NCI-H345 treated with DMSO at 0.1 percent for 48 hours (cell line): ENCODE measurements at regions not wholly inside any gene's neighbourhood (a gene's known extent, or its start where the extent isn't known, plus 50 kb on each side); places are given as distances from the start of the nearest gene placed in this dataset.

Experiments used
- DNase-seq: peaks from one replicate; lab custom pipeline; 2025; ENCODE audit not compliant: unreplicated experiment; lab: John Stamatoyannopoulos, UW

DNA sequence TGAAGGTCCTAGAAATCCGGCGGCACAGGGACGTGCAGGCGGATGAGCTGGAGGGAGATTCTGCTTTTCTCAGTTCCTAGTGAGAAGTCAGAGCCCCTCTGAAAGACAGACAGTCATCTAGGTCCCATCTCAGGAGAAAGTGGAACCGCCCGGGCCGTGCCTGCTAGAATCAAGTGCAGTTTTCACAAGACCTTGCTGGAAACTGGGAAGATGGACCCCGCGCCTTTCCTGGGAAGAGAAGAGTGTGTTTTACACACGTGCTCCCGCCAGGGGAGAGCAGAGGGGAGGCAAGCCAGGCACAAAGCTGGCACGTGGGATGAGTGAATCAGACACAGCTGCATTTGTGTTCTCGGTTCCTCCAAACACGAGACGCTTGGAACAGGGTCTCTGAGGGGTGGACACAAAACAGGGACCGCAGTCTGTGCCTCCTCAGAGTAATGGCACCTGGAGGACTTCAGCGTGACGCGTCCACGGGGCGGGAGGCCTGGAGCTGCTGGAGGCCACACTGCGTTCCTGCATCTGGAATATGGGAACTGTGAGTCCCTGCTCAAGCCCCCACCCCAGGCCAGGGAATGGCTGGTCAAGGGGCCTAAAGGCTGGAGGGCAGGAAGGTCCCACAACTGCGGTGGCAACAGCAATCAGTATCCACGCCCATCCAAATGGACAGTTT lies 218.3 kb downstream of the BRD1 start:
- DNase-seq: no peak

DNA sequence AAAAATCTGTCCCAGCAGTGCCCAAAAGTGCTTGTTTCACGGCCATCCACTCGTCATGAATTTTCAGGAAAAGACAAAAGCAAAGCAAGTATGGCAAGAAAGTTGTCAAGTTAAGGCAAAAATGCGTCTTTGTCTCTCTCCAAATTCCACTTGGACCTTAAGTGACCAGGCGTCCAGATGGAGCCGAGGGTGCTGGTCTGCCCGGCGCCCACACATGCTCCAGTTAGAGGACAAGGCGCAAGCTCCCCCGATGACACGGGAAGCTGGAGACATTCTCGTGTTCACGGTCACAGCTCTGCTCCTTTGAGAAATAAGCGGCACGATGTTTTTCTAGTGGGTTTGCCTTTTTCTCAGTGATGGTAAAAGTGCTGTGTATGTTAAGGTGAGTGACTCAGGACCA lies 219.0 kb downstream of the BRD1 start:
- DNase-seq: no peak

DNA sequence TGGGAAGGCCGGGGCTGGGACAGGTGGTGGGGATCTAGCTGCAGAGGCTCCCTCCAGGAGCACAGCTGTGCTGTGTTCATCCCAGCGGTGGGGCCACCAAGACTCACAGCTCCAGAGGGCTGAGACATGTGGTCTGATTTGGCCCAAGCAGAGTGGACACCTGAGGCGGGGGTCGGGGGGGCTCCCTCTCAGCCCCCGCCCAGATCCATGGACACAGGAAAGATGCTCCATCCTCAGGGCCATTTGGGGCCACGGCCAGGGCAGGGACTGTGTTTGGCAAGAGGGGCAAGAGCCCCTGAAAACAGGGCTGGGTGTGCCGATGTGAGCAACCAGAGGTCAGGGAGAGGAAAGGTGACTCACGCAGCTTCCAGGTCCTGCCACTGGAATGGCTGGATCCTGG lies 219.4 kb downstream of the BRD1 start:
- DNase-seq: no peak

DNA sequence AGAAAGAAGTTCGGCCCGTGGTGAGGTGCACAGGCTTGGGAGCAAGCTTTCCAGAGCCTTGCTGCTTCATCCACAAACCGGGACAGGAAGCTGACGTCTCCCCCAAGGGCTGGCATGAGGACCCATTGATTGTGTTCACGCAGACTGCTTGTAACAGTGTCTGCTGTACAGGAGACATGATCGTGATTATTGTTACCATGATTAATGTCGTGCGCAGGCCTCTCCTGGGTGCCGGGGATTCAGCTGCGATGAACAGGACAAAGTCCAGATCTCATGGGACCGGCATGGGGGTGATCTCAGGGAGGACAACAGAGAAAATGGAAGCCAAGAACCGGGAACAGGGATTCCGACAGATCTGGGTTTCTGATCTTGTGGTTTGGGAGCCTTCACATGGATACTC lies 219.9 kb downstream of the BRD1 start:
- DNase-seq: no peak

DNA sequence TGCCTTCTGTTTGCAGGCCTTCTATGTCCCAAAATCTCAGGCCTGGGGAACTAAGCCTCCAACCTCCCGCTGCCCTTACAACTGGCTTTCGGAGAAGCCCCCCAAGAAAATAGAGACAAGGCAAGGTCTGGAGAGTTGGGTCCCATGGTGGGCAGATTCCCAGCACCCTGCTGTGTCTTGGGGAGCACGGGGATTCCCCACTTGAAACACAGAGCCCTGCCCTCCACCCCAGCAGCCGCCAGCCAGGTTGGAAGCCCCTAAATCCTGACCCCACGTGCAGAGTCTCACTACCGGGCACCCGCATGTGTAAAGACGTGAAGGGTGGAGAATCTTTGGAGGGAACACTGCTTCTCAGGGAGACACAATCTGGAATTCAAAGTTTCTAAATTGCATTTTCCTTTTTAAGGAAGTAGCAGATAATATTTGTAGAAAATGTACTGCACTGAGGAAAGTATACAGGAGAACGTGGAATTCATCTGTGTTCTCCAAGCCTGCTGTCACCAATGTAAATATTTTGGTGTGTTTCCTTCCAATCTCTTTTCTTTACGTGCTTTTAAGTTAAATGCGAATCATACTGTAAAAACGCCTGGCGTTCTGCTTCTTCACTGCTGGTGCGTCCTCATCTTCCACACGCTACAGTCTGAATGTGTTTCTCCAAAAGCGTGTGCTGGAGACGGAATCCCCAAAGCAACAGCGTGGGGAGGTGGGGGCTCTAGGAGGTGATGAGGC lies 220.9 kb downstream of the BRD1 start:
- no peak for DNase-seq

DNA sequence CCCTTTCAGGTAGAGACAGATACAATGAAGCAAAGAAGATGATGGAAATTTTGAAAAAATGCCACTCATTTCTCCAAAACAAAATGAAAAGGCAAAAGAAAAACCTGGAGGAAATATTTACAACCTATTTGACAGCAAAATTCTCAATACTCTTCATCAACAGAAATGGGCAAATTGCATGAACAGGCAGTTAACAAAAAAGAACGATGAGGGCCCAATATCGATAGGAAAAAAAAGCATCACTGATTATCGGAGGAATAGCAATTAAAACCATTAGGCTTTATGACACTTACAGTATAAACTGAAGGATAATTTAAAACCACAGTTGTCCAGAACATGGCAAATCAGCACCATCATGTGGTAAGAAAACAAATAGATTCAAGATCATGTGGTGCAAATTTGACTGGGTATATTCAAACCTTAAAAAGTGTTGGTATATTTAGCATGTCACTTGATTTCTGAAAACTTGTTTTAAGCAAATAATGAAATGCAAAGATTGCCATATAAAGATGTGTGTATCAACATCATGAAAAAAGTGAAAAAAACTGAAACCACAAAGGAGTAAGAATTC lies 222.9 kb downstream of the BRD1 start:
- DNase-seq: no peak

DNA sequence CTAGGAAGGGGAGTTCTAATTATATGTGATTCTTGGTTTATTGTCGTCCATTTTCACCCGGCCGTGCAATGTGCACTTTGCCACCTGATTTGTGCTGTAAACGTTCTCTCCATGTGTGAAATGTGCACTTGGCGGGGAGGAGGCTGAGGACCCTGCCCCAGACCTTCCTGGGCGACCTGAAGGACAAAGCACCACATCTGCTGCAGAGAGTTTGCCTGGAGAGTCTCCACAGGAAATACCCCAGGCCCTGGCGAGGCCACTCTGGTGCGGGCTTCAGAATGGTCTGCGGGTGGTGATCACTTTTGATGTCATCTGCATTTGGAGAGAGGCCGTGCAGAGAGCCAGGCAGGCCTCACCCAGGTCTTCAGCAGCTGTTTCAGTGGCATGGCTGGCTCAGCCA lies 224.7 kb downstream of the BRD1 start:
- no peak for DNase-seq

DNA sequence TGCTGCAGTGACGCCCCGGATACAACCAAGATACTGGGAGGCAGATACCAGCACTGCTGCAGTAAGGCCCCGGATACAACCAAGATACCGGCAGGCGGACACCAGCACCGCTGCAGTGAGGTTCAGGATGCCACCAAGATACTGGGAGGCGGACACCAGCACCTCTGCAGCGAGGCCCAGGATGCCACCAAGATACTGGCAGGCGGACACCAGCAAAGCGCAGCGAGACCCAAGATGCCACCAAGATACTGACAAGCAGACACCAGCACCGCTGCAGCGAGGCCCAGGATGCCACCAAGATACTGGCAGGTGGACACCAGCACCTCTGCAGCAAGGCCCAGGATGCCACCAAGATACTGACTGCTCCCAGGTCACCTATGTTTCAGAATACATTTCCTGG lies 225.2 kb downstream of the BRD1 start:
- no peak for DNase-seq

DNA sequence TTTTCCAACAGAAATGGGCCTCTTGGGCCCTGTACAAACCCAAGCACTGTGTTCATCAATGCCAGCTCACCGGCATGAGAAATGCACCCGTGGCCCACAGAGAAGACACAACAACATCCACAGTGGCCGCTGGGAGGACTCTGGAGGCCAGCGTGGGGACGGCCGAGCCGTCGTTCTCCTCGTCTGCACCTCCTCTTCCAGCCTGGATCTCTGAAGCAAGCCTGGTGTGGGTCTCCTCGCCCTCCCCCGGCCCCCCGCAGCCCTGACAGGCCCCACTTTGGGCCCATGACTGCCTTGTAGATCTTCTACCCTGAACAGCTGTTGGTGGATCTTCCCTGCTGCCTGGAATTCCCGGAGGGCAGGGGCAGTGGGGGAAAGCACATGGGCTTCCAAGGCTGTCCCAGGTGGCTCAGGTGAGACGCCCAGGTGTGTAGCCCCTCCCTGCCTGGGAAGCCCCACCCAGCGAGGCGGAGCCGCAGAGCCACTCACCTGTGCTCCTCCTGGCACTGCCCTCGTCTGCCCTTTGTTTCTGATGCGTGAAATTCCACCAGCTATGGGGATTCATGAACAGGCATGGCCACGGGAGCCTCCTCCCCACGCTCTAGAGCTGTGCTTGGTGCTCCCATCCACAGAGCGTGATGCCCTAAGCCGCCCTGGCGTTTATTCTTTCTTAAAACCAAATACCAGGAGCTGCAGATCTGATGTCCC lies 225.9 kb downstream of the BRD1 start:
- DNase-seq: no peak

DNA sequence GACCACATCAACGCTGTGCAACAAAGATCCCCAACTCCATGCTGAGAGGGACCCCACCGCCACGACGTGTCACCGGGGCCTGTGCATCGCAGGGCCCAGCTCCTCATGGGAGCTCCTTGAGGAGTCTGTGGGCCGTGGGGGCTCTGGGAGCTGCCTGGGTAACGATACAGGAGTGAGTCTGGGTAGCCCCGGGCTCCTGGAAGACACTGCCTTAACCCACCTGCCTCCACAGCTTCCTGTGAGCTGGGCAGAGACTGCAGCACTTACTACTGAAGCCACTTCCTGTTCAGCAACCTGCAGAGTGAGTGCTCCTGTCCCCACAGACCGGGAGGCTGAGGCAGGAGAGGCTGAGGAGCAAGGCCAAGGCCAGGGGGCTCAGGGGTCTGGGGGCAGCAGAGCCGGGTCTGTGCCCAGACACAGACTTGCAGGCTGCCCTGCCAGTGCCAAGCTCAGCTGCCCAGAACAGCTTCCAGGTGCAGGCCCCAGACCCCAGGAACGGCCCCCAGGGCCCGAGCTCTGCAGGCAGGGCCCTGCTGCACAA lies 226.7 kb downstream of the BRD1 start:
- no peak for DNase-seq

DNA sequence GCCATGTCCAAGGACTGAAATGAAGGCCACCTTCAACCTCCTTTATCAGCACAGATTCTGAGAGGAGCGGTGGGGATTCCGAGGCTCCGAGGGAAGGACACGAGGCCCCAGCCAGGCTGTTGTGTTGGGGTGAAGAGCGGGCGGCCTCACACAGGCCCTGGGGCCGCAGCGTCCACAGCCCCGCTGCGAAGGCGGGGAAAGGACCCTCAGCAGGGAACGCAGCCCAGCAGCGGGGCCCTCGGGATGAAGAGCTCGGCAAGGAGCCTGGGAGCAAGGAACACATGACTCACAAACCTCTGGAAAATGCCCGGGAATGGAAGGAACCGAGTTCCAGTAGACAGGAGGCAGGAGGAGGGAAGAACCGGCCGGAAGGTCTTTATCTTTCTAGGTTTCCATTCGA lies 227.2 kb downstream of the BRD1 start:
- DNase-seq: no peak

DNA sequence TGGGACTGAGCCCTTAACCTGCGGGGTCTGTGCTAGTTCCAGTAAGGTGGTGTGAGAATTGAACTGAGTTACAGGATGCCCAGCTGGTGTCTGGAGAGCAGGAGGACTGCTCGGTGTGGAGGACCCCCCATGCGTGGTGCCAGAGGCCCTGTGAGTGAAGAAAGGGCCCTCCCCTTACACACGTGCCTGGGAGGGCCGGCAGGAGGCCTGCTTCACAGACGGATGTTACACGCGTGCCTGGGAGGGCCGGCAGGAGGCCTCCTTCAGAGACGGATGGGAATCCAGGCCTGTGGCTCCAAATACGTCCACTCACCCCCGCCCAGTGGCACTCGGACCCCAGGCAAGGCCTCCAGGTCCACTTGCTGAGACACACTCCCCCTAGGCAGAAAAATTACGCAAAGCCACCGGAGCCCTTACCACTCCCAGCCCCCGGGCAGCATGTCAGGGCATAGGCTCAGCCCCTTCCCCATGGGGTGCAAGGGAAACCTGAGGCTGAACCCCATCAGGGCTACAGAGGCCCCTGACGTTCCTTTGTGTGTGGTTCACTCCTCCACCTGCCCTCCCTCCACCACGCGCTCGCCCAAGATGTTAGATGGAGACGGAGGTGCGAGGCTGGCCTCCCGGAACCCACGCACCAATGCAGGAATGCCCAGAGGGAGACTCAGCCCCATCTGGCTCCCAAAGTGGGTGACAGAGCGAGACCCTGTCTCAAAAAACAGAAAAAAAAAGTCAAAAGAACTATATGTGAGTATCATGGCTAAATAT lies 227.8 kb downstream of the BRD1 start:
- no peak for DNase-seq

DNA sequence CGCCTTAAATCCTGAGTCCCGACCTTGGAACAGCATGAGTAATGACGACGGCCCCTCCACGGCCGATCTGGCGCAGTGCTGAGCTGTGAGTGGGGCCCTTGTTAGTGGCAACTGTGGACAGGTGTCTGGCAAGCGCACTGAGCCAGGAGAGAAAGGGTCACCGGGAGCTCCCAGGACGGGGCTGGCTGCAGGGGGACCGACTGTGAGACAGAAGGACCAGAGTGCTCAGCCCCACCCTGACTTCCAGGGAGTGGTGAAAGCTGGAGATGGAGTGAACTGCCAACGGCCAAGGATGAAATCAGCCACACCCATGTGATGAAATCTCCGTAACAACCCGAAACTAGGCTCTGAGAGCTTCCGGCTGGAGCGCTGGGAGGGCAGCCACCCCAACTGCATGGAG lies 228.6 kb downstream of the BRD1 start:
- DNase-seq: no peak

DNA sequence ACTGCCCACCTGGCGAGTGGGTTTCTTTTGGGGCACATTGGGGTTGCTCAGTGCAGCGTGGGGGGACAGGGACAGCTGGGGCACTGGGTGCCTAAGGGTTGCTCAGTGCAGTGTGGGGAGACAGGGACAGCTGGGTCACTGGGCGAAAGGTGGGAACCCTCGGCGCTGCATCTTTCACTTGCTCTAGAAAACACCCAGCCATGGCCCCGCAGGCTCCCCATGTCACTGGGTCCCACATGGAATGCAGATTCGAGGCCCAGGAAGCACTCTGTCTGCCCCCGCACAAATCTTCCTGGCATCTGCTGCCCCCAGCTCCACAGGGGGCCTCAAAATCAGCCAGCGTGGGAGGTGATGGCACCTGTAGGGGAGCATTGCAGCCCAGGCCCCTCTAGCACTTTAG lies 229.3 kb downstream of the BRD1 start:
- DNase-seq: no peak

DNA sequence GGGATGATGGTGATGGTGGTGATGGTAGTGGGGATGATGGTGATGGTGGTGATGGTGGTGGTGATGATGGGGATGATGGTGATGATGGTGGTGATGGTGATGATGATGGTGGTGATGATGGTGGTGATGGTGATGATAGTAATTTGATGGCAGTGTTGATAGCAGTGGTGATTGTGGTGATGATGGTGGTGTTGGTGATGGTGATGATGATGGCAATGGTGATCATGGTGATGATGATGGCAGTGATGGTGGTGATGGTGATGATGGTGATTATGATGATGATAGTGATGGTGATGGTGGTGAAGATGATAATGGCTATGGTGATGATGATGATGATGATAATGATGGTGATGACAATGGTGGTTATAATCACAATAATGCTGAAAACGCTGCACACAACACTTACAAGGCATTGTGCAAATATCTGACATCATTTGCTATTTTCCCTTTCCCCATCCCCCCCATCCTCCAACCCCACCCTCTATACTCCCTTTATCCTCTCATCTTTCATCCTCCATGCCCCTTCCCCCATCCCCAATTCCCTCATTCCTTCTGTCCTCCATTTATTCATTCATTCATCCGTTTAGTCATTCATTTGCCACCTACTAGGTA lies 230.1 kb downstream of the BRD1 start:
- DNase-seq: no peak

DNA sequence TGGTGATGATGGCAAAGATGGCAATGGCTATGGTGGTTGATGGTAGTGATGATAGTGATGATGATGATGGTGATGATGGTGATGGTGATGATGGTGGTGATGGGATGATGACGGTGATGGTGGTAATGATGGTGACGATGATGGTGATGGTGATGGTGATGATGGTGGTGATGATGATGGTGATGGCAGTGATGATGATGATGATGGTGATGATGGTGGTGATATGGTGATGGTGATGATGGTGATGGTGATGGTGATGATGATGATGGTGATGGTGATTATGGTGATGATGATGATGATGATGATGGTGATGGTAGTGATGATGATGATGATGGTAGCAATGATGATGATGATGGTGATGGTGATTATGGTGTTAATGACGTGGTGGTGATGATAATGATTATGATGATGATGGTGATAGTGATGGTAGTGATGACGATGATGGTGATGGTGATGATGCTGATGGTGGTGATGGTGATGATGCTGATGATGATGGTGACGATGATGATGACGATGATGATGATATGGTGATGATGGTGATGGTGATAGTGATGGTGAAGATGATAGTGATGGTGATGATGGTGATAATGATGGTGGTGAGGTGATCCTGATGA lies 232.1 kb downstream of the BRD1 start:
- DNase-seq: no peak

DNA sequence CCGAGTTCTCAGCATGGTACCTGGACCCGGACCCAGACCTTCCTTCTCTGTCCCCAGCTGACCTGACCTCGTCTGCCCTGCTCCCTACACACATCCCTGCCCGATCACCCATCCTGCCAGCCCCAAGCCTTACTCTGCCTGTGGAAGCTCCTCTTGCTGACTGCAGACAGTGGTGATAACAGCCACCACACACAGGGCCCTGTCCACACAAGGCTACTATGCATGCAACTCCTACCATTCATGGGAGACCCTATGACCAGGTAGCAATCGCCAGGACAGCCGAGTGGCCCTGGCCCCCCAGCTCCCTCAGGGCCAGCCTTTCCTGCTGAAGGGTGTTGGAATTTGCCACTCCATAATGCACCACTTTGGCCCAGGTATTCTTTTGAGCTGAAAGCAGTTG lies 233.6 kb downstream of the BRD1 start:
- no peak for DNase-seq

DNA sequence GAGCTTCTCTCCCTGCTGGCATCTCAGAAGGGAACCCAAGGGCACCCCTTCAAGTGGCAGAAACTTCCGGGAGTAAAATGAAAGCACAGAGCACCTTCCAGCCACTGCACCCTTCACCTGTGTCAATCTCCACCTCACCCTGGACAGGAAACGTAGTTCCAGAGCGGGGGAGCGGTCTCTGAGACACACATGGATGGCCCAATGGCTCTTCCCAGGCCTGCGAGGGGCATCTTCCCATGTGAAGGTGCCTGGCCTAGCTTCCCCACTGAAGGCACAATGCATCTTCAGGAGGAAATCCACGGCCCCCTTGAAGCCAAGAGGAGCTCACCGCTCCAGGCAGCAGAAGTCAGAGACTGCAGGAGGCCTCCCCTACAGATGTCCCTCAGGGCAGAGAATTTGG lies 234.2 kb downstream of the BRD1 start:
- no peak for DNase-seq

DNA sequence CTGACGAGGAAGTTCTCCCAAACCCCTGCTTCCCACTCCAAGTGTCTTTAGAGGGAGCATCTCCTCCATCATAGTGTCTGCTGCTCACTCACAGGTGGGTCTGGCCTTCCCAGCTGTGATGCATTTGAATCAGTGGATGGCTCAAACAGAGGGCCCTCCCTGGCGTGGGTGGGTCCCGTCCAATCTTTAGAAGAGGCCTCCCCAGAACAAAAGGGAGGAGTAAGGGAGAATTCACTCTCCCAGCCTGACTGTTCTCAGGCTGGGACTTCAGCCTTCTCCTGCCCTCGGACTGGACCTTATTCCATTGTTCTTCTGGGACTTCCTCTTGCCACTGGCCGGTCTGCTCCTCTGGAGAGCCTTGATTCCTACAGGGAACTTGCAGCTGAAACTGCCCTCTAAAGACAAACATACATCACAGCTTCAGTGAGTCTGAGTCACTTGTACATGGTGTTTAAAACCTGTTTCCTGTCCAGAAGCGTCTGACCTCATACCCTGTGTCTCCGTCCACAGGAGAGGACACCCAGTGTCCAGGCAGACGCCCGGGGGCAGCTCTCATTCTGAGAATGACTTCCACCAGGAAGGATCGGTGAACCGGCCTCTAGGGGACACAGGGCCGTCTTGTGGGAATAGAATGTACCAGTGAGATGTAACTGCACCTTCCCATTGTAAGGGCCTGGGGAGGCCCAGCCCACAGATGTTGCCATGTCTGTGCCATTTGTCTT lies 234.7 kb downstream of the BRD1 start:
- no peak for DNase-seq
